Endothelial cell (in vitro differentiated cells): ENCODE measurements at regions not wholly inside any gene's neighbourhood (a gene's known extent, or its start where the extent isn't known, plus 50 kb on each side); places are given as distances from the start of the nearest gene placed in this dataset.

ENCODE experiments used
- DNase-seq: peaks from one replicate; pipeline ENCODE4 v3.0.0; 2021; ENCODE audit warnings: low spot score
- H3K27ac Mint-ChIP-seq: one replicate; pipeline ENCODE4 v1.8.0; 2021; ENCODE audit warnings: mixed read lengths, inconsistent platforms; ENCODE audit not compliant: unreplicated experiment
- H3K27me3 Mint-ChIP-seq: one replicate; pipeline ENCODE4 v1.8.0; 2021; ENCODE audit warnings: mild to moderate bottlenecking, moderate library complexity, mixed read lengths, inconsistent platforms; ENCODE audit not compliant: unreplicated experiment
- H3K36me3 Mint-ChIP-seq: one replicate; pipeline ENCODE4 v1.8.0; 2021; ENCODE audit warnings: mild to moderate bottlenecking, low read depth, mixed read lengths, inconsistent platforms; ENCODE audit not compliant: unreplicated experiment
- H3K4me1 Mint-ChIP-seq: one replicate; pipeline ENCODE4 v1.8.0; 2021; ENCODE audit warnings: mild to moderate bottlenecking, mixed read lengths, inconsistent platforms; ENCODE audit not compliant: unreplicated experiment
- H3K4me3 Mint-ChIP-seq: one replicate; pipeline ENCODE4 v1.8.0; 2021; ENCODE audit warnings: mild to moderate bottlenecking, mixed read lengths, inconsistent platforms; ENCODE audit not compliant: unreplicated experiment
- H3K9me3 Mint-ChIP-seq: one replicate; pipeline ENCODE4 v1.8.0; 2021; ENCODE audit warnings: mixed read lengths, inconsistent platforms; ENCODE audit not compliant: unreplicated experiment
- CTCF ChIP-seq: fragments of 200-600 bp; sonication (generic); IDR thresholded peaks from one replicate; pipeline ENCODE4 v1.5.0; 2021; ENCODE audit warnings: antibody characterized with exemption; ENCODE audit not compliant: unreplicated experiment

GRCh38 chr10:124300224-124300623 lies 118.5 kb downstream of the OAT start:
- Mint-ChIP-seq H3K4me1 (no peaks in the 10 kb centered on the region), H3K27ac (no peak overlapping the region), H3K9me3 (no peaks in the 10 kb centered on the region), H3K36me3 (peaks cover 11% of the 10 kb centered on the region), H3K4me3 (no peak overlapping the region), H3K27me3 (peaks cover 3% of the 10 kb centered on the region)
- TF ChIP-seq CTCF = no peak
- DNase-seq = no peak

- Mint-ChIP-seq H3K36me3 (peaks cover 11% of the 10 kb centered on the region), H3K4me1 (no peaks in the 10 kb centered on the region), H3K27me3 (peaks cover 3% of the 10 kb centered on the region), H3K4me3 (no peak overlapping the region), H3K27ac (no peak overlapping the region), H3K9me3 (no peaks in the 10 kb centered on the region)
- TF ChIP-seq CTCF = no peak
- DNase-seq = no peak
Measured at GRCh38 chr10:124299696-124300095, 119.0 kb downstream of the OAT start.

- Mint-ChIP-seq H3K4me1 (no peaks in the 10 kb centered on the region), H3K27me3 (peaks cover 3% of the 10 kb centered on the region), H3K27ac (no peak overlapping the region), H3K9me3 (no peaks in the 10 kb centered on the region), H3K36me3 (peaks cover 11% of the 10 kb centered on the region), H3K4me3 (no peak overlapping the region)
- DNase-seq = no peak
- no peak for TF ChIP-seq CTCF
Measured at GRCh38 chr10:124298891-124299290, 119.8 kb downstream of the OAT start.

GRCh38 chr10:124296813-124297788 lies 121.6 kb downstream of the OAT start:
- Mint-ChIP-seq H3K36me3 (peaks cover 11% of the 10 kb centered on the region), H3K27ac (no peak overlapping the region), H3K9me3 (no peaks in the 10 kb centered on the region), H3K27me3 (peaks cover 3% of the 10 kb centered on the region), H3K4me3 (no peak overlapping the region), H3K4me1 (no peaks in the 10 kb centered on the region)
- no peak for TF ChIP-seq CTCF
- no peak for DNase-seq

GRCh38 chr10:124296121-124296812 lies 122.5 kb downstream of the OAT start:
- Mint-ChIP-seq H3K9me3 (no peaks in the 10 kb centered on the region), H3K27ac (no peak overlapping the region), H3K4me3 (no peak overlapping the region), H3K27me3 (peaks cover 3% of the 10 kb centered on the region), H3K36me3 (peaks cover 8% of the 10 kb centered on the region), H3K4me1 (no peaks in the 10 kb centered on the region)
- no peak for TF ChIP-seq CTCF
- DNase-seq = no peak
